CD4-positive, alpha-beta T cell treated with Interleukin-12 subunit alpha and Interleukin-12 subunit beta, for 1 hour (primary cell): ENCODE measurements at regions not wholly inside any gene's neighbourhood (a gene's known extent, or its start where the extent isn't known, plus 50 kb on each side); places are given as distances from the start of the nearest gene placed in this dataset.

Experiments used
- DNase-seq: peaks from one replicate; pipeline ENCODE4 v3.0.0-alpha.2; 2020

DNA sequence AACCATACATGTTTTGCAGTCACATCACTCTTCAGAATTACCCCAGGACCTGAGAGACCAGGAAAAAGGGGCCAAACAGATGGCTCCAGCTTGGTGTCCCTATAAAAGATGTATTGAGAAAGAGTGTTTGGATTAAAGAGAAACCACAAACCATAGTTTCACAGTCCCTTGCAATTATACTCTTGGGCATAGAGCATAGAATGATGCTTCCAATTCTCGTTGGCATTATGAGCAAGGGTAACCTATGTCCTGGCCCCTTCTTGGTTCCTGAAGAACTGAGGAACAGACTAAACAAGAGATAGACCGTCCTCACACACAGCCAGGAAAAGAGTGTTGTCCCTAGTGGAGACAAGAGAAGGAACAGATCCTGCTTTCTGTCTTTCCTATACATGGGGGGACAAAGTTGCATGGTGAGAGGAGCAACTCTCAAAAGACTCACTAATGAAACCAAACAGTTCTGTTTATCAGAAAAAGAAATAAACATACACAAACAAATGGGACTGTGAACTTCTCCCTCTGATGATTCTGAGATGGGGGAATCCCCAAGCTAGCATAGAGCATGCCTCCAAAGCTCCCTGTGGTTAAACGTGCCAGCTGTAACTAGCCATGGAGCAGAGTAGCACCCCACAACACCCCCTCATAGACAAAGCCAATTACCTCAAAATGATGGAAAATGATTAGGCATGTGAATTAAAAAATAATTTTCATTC, 908.6 kb downstream of the NTRK3 start:
- no peak for DNase-seq

- DNase-seq, result no peak
Measured at GRCh38 chr15:87345961-87346360, 910.6 kb downstream of the NTRK3 start.

GRCh38 chr15:87343966-87344365, 912.6 kb downstream of the NTRK3 start:
- no peak for DNase-seq

- DNase-seq, result no peak
Measured at GRCh38 chr15:87340370-87340769, 916.2 kb downstream of the NTRK3 start.

DNA sequence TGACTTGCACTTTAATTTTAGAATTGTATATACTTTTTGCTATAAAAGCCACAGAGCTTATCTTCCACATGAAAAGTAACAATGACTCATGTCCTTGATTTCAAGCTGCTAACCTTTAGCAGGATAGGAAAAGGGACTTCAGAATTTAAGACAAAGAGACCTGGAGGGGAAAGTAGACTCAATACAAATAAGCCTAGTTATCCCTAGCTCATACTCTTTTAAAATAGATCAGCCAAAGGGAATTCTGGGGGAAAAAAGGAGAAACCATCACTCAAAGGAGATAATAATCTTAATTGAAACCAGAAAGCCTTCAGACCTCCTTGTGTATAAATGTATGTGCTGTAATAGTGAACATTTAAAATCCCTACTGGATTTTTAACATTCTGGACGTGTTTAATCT, 930.3 kb downstream of the NTRK3 start:
- DNase-seq, result no peak

DNA sequence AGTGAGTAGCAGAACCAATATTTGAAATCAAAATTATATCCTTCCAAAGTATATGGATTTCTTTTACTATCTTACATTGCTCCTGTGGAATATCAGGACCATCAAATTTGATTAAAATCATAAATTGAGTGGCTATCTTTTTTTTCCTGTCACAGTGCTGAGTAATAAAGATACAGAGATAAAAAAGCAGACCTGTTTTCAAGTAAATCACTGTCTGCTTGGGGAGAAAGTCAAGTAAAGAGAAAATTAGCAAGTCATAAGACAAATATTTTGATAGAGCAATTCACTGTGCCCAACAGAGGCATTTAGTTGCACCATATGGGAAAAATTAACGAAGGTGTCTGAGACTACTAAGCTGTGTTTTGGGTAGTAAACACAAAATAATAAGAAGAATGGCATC, 933.7 kb downstream of the NTRK3 start:
- DNase-seq, result no peak

GRCh38 chr15:87322265-87322664, 934.3 kb downstream of the NTRK3 start:
- no peak for DNase-seq

DNA sequence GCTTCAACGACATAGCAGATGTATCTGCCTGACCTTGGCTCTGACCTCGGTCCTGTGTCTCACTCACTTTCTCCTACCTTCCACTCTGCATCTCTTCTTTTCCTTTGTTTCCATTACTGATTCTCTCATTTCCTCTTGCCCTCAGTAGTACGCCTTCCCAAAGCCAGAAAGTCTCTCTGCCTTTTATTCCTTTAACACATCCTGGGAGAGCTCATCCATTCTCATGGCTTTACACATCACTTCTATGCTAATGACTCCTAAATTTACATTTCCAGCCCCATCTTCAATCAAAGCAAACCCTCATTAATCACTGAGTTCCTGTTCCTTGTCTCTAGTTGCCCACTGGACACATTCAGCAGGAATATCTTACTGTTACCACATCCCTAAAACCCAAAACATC, 938.6 kb downstream of the NTRK3 start:
- DNase-seq, result no peak

DNA sequence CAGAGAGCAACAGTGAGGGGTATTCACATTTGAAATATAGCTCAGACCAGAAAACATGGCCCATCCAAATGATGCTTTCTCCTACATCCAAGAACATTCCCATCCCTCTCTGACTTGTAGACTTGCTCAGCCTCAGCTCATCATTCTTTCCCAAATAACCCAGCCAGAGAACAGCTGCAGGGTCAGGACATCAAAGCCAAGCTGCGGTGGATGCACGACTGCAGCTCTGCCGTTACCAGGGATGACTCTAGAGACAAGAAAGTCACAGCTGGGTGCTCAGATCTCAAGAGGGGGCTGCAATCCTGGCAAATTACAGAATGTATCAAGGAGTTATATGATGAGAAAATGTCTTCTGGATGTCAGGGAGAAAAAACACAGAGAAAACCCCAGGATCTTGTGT, 944.3 kb downstream of the NTRK3 start:
- no peak for DNase-seq

GRCh38 chr15:87300146-87300545, 956.4 kb downstream of the NTRK3 start:
- no peak for DNase-seq

DNA sequence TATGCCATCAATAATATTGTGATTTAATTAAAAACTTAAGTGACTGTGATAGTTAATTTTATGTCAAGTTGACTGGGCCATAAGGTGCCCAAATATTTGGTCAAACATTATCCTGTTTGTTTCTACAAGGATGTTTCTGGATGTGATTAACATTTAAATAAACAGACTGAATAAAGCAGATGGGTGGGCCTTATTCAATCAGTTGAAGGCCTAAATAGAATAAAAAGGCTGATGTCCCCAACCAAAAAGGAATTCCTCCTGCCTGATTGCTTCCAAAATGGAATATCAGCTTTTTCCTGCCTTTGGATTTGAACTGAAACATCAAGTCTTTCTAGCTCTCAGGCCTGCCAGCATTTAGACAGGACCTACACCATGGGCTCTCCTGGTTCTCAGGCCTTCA, 961.7 kb downstream of the NTRK3 start:
- DNase-seq, result no peak

GRCh38 chr15:87293031-87293430, 963.5 kb downstream of the NTRK3 start:
- no peak for DNase-seq

DNA sequence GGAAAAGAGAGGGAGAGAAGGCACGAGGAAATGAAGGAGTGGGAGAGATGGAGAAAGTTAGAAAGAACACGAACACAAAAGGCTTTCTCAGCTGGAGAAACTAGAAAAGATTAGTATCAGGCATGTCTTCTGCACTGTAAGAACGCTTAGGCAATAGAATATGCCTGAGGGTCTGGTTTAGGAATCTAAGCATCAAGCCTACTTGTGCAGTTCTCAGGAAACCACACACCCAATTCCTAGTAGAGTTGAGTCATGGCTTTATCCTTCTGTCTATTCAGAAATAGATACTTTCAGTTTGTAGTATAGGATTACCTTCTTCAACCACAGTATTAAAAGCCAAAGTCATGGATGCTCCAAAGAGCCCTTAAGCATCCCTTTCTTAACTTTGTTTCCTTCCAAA, 969.4 kb downstream of the NTRK3 start:
- no peak for DNase-seq

DNA sequence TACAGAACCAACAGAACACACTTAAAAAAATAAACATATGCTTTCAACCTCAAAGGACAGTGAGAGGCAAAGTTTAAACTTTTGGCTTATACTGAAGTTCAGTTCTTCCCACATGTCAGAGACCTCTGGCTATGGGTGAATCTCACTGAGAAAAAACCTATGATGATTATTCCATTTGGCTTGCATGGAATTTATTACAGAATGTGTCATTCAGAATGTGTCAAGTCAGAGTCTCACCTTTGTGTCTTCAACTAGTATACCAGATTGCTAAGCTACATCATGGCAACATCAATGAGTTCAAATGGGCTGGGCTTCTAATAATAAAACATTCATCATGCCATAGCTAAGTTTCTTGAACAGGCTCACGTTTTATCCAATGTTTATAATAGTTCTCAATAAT, 987.0 kb downstream of the NTRK3 start:
- DNase-seq, result no peak

DNA sequence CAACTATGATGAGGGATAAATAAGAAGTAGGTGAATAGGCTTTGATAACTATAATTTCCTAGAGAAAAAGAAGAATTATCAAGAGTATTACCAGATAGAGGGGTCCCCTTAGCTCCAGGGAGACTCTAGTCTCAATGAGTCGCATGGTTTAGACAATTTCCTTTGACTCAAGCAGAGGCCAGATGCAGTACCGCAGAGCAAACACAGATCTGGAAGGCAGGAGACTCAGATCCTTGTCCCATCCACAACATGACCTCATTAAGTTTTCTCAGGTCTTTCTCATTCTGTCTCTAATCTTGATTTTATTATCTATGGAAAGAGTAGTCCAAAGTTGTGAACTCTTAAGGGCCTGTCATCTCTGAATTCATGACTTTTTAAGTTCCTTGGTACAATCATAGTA, 987.9 kb downstream of the NTRK3 start:
- DNase-seq, result no peak

- no peak for DNase-seq
Measured at GRCh38 chr15:87267798-87268197, 988.7 kb downstream of the NTRK3 start.

- DNase-seq, result no peak
Measured at GRCh38 chr15:87263871-87264270, 992.7 kb downstream of the NTRK3 start.

DNA sequence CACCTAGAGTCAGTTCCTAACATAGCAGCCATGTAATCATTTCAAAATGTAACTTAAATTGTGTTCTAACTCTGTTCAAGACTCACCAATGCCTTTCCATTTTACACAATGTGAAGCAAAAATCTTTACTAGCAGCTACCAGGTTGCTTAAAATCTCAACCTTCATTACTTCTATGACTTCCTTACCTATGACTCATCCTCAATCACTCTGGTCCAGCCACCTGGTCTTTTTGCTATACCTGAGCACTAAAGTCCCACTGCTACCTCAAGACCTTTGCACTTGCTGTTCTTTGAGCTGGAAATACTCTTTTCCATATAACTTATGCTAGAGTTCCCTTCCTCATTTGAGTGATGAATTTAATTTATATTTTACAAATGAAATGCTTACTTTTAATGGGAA, 993.2 kb downstream of the NTRK3 start:
- DNase-seq, result no peak

DNA sequence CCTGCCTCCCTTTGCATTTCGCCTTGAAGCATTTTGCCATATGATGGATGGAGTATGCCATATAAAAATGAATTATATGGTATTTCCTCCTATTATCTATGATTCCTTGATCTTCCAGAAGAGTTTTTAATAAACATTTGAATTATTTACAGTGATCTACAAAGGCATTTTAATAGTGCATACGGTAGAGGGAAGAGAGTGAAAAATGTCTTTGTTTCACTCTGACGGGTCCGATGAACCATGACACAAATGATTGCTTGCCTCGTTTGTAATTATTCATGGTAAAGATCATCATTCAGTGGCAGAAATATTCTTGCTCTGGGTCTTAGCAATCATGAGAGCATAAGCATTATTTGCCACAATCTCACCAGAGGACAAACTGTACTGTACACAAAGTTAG, 1010.9 kb downstream of the NTRK3 start:
- DNase-seq, result no peak

- no peak for DNase-seq
Measured at GRCh38 chr15:87243474-87243873, 1013.1 kb downstream of the NTRK3 start.

GRCh38 chr15:87239582-87240230, 1016.8 kb downstream of the NTRK3 start:
- no peak for DNase-seq

DNA sequence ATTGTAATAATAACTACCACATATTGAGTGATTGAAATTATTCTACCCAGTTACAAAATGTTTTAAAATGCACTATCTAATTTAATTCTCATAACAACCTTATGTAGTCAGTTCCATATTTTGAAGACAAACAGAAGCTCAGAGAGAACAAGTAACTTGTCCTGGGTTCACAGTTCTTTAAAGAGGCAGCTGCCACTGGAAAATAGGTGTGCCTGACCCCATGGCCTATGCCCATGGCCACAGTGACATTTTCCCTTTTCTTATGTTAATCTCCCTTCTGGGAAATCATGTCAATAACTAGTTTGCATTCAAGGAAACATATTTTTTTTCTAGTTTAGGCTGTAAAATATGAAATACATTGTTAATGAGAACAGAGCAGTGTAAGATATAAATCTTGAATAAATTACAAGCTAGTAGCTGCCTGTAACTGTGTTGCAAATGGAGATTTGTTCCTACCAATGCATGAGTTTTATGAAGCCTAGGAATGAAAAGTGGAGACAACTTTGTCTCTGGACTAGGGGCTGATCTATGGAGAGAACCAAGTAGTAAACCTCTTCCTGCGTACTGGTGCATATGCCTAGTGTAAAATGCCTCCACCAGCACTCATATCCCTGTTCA, 1018.0 kb downstream of the NTRK3 start:
- no peak for DNase-seq

GRCh38 chr15:87228460-87228859, 1028.1 kb downstream of the NTRK3 start:
- no peak for DNase-seq

GRCh38 chr15:87227846-87228245, 1028.7 kb downstream of the NTRK3 start:
- no peak for DNase-seq

GRCh38 chr15:87225436-87225835, 1031.1 kb downstream of the NTRK3 start:
- no peak for DNase-seq
